ENCODE measurements at regions not wholly inside any gene's neighbourhood (a gene's known extent, or its start where the extent isn't known, plus 50 kb on each side); places are given as distances from the start of the nearest gene placed in this dataset.

GRCh38 chr7:12943781-12944180 lies 256.3 kb downstream of the ARL4A start:
- no peak overlapping the region for H3K4me3 ChIP-seq (ENCODE audit: low read depth, low read length)
- TF ChIP-seq CTCF (IDR thresholded peaks at IDR 0.05; ENCODE audit: insufficient read depth, low read length): no peak
- no peak for DNase-seq (ENCODE audit: low read depth)

- H3K4me3 ChIP-seq (ENCODE audit: low read depth, low read length): no peak overlapping the region
- no peak for TF ChIP-seq CTCF (IDR thresholded peaks at IDR 0.05; ENCODE audit: insufficient read depth, low read length)
- DNase-seq (ENCODE audit: low read depth): no peak
Measured at GRCh38 chr7:12945901-12946300, 258.5 kb downstream of the ARL4A start.

DNA sequence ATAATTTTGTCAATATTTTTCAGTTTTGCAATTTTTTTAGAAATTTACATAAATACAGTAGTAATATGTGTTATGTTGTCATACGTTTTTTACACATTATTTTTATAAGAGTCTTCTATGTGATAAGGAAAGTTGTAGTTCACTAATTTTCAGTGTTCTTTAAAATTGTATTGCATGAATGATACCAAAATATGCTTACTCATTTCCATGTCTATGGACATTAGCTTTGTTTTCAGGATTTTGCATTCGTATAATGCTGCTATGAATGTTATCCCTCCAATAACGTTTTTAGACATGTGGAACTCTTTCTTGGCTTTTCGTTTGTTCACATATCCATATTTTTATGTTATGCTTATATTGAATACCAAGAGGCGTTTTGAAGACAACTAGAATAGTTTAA lies 260.0 kb downstream of the ARL4A start:
- no peak for TF ChIP-seq CTCF (IDR thresholded peaks at IDR 0.05; ENCODE audit: insufficient read depth, low read length)
- no peak overlapping the region for H3K4me3 ChIP-seq (ENCODE audit: low read depth, low read length)
- no peak for DNase-seq (ENCODE audit: low read depth)

DNA sequence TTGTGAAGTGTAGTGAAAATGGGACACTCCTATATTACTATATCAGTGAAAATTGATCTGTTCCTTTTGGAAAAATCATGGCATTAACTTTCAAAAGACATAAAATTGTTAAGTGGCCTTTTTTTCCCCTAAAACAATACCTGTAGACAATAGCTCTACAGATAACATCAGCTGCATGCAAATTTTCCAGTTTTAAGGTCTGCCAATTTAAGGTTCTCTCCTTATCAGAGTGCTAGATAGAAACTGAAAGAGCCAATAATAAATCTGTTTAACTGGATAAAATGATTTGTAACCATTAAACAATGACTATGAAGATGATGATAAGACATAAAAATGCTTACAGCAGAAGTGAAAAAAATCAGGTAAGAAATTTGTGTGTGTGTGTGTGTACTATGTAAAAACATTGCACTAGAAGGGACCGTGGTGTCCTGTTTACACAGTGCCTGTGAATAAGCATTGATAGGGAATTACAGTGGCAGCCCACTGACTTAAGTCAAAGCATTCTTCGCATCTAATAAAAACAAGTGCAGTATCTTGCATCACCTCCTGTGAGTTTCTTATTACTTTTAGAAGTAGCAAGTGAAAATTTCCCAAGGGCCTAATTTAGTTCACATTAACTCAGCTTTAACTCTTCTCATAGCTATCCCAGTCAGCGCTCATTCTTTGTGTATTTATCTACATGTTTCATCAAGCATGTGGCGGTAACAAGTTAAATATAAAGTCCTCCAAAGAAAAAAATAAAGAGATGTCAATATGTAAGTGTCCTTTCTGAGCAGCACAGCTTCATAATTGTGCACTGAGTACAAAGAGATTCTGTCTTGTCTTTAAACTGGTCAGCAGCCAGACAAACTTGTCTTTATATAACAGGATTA lies 261.9 kb downstream of the ARL4A start:
- DNase-seq (ENCODE audit: low read depth): no peak
- no peak overlapping the region for H3K4me3 ChIP-seq (ENCODE audit: low read depth, low read length)
- TF ChIP-seq CTCF (IDR thresholded peaks at IDR 0.05; ENCODE audit: insufficient read depth, low read length): no peak

GRCh38 chr7:12951397-12951801 lies 264.0 kb downstream of the ARL4A start:
- no peak for TF ChIP-seq CTCF (IDR thresholded peaks at IDR 0.05; ENCODE audit: insufficient read depth, low read length)

DNA sequence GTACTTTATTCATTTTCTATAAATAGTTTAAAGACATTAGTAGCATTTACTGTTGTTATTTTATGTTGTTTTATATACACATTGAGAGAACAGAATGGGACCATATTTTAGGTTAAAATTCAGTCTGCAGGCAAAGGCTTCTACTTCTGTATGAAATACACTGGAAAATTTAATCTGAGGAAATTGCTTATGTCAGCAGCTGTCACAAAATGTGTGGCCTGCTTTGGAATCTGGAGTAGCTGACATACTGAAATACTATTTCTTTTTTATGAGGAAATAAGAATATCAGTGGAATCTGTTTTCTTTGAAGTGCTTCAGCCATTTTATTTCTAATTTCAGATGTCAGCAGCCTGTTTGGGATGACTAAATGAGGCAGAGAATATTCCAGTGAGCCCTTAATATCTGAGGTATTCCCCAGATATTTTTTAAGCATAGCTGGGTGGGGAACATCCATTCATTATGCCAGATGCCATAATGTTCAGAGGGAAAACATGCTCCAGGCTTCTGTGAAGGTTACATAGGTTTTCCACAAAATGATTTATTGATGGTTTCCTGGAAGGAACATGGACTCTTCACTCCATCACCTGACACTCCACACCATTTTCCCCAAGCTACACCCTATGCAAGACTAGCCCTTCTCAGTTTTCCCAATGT lies 267.1 kb downstream of the ARL4A start:
- H3K4me3 ChIP-seq (ENCODE audit: low read depth, low read length): no peak overlapping the region
- no peak for DNase-seq (ENCODE audit: low read depth)
- no peak for TF ChIP-seq CTCF (IDR thresholded peaks at IDR 0.05; ENCODE audit: insufficient read depth, low read length)

More at GRCh38 chr7:12951397-12951801, 264.0 kb downstream of the ARL4A start:
- H3K4me3 ChIP-seq (ENCODE audit: low read depth, low read length): no peak overlapping the region
- DNase-seq (ENCODE audit: low read depth): peak; percentile 66
